ENCODE measurements at regions not wholly inside any gene's neighbourhood (a gene's known extent, or its start where the extent isn't known, plus 50 kb on each side); places are given as distances from the start of the nearest gene placed in this dataset.
"Not testable (repeated sequence)": the region's sequence is repeated elsewhere in the genome, so short reads cannot be mapped to it uniquely, and the experiment has no call there.

GRCh38 chr11:70886256-70886655, 366.1 kb downstream of the SHANK2 start:
- DNase-seq, result no peak

GRCh38 chr11:70886676-70887541, 365.5 kb downstream of the SHANK2 start:
- DNase-seq, result no peak

- no peak for DNase-seq
Observed at GRCh38 chr11:70887542-70887827, 364.9 kb downstream of the SHANK2 start.

DNA sequence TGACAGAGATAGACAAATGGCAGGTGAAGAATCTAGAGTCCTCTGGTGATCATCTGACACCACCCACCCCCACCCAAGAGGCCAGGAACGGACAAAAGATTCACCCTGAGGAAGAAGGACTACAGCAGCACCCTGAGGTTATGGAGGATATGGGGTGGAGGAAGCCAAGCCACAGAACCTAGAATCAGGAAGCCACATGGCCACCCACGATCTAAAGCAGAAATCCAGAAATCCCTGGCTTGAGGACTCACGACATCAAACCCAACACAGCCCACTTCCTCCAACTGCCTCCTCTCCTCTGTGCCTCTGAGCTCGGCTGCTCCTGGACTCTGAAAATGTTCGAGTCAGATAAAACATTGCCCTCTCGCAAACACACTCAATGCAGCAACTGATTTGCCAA, 364.3 kb downstream of the SHANK2 start:
- DNase-seq, result no peak

GRCh38 chr11:70889411-70889810, 363.0 kb downstream of the SHANK2 start:
- DNase-seq, result no peak

DNA sequence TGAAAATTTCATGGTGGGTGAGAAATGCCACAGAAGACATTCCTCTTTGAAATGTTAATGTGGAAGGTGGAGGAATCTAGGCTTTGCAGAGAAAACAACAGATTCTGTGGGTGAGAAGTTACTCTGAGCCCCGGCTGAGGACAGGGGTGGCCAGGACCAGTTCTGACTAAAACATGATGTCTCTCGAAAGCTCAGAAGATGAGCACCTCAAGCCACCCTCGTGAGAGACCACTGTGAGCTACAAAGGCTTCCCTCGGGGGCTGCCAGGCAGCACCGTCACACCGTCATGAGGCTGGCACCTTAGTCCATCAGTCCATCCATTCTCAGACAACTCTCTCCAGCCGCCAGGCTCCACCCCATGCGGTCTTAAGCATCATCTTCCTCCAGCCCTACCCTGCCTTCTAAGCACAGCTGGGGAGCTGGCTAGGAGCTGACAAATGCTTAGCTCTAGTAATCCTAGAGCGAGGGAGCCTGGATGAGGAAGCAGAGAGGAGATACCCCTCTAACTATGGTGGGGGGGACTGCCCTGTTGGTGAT, 360.5 kb downstream of the SHANK2 start:
- no peak for DNase-seq

DNA sequence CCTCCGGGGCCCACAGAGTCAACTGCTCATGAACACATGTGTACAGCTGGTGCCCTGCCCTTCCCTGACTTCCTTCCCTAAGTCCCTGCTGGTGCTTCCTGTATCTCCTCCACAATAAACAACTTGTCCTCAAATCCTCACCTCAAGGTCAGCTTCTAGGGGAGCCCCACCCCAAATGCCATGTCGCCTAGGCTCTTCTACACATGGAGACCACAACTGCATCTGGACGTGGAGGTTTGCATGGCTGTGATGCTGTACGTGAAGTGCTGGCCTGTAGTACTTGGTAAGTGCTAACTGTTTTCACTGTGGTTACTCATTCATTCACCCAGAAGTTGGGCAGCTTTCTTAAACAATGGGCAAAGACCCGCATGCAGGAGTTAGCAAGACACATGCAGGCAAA, 359.5 kb downstream of the SHANK2 start:
- DNase-seq, result no peak

DNA sequence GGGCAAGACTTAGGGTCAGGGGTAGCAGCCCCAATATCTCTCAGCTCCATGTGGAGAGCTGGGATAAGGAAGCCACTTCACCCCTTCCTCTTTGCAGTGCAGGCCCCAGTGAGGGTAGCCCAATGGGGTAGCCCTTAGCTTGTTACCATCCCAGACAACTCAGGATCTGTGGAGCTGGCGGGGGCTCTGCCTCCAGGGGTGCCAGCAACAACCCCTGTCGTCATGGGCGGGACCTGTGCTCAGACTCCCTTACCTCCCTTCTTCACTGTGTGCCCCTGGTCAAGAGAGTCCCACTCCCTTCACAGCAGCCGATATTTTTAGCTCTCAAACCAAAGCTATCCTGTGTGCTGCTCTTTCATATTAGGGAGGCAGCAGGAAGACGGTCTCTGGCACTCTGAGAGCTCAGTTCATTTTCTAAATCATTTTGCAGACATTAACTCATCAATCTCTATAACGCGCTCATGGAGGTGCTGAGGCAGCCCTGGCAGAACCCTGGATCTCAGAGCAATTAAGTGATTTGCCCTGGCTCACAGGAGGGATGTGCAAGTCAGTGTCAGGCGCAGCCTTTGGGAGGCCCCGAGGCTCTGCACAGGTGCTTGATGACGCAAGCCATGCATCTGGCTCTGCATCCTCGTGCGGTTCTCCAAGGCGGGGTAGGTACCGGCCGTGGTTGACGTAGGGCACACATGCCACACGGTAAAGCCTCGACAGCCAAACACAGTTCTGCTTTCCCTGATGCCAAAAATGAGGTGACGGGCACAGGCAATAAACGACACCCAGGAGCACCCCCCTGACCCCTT, 357.6 kb downstream of the SHANK2 start:
- no peak for DNase-seq

DNA sequence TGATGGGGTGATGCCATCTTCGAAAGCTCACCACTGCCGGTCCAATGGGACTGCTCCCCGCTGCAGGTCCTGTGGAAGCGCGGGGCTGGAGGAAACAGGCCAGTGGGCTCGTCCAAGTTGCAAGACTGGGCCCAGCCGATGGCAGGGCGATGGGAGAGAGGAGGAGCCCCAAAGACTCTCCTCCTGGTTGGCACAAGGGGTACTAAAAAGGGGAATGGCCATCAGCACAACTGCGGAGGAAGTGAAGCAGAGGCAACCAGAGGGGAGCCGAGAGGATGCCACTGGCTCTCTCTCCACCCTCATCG, 357.1 kb downstream of the SHANK2 start:
- DNase-seq, result no peak

GRCh38 chr11:70897429-70897828, 354.9 kb downstream of the SHANK2 start:
- no peak for DNase-seq

GRCh38 chr11:70899616-70900015, 352.8 kb downstream of the SHANK2 start:
- no peak for DNase-seq

- DNase-seq, result no peak
Observed at GRCh38 chr11:70900540-70900939, 351.8 kb downstream of the SHANK2 start.

DNA sequence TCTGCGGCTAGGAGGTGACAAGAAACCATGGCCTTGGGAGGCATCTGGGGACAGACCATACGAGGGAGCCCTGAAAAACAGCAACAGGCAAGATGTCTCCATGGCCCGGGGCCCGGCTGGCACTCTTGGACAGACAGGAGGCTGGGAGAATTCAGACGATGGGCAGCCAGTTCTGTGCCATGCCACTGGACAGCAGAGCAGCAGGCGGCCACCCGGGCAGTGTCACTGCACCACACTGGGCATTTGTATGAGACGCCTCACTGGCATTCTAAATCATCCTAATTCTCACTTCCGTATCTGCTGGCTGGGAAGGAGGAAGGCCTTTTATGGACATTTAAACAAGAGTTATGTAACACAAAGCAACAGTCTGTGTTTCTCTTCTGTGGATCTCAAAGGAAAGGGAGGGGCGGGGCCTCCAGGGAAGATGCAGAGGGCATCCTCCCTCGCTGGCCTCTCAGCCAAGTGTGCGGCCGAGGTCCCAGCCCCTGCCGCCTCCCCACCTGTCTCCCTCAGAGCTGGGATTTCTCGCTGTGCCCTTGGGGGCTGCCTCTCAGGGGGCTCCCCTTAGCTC, 350.3 kb downstream of the SHANK2 start:
- DNase-seq, result no peak

DNA sequence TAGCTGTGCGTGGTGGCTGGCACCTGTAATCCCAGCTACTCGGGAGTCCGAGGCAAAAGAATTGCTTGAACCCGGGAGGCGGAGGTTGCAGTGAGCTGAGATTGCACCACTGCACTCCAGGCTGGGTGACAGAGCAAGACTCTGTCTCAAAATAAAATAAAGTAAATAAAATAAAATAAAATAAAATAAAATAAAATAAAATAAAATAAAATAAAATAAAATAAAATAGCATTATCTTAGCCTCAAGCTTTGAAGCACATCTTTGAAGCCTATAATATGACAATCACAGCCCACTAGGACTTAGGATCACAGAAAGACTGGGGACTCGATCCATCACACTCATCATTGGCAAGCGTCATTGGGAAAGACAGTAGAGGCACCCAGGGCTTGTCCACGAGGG, 349.1 kb downstream of the SHANK2 start:
- not testable (repeated sequence) for DNase-seq

DNA sequence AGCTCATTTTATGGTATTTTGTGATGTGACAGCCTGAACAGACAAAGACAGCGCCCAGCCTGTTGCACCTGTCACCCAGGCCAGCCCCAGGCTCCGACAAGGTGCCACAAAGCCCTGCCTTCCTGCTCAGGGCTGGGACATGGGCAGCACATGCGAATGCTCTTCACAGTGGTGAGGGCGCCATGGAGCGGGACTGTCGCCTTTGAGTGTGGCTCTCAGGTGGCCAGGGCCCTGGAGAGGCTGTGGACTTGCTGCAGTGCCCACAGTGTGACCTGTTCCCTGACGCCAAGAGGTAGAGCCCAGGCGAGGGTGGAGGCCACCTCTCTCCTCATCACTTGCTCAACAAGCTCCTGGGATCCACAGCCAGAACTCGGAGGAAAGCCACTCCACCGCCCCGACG, 346.3 kb downstream of the SHANK2 start:
- no peak for DNase-seq

GRCh38 chr11:70908223-70908622, 344.2 kb downstream of the SHANK2 start:
- DNase-seq, result no peak

DNA sequence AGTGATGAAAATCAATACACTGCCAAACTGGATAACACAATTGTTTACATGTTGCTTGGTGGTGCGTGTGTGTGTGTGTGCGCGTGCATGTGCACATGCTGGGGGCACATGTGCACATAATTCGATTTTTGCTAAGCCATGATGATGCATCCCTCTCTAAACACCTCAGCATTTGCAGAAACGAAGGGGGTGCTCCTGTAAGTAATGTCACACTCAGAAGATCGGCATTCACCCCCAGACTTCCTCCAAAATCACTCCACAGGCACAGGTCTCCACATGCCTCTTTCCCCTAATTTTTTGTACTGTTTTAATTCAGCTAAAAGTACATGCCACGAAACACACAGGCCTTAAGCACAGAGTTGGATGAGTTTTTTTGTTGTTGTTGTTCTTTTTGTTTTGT, 341.5 kb downstream of the SHANK2 start:
- no peak for DNase-seq

DNA sequence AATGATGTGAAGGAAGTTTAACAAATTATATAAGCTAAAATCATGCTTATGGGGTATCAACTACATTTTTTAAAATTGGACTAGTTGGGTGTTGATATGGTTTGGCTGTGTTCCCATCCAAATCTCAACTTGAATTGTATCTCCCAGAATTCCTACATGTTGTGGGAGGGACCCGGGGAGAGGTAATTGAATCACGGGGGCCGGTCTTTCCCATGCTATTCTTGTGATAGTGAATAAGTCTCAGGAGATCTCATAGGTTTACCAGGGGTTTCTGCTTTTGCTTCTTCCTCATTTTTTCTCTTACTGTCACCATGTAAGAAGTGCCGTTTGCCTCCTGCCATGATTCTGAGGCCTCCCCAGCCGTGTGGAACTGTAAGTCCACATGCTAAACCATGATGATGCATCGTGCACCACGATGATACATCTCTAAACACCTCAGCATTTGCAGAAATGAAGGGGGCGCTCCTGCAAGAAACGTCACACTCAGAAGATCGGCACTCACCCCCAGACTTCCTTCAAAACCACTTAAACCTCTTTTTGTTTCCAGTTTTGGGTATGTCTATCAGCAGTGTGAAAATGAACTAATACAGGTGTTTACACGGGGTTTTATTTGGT, 340.0 kb downstream of the SHANK2 start:
- DNase-seq, result no peak

GRCh38 chr11:70913715-70914231, 338.6 kb downstream of the SHANK2 start:
- no peak for DNase-seq

DNA sequence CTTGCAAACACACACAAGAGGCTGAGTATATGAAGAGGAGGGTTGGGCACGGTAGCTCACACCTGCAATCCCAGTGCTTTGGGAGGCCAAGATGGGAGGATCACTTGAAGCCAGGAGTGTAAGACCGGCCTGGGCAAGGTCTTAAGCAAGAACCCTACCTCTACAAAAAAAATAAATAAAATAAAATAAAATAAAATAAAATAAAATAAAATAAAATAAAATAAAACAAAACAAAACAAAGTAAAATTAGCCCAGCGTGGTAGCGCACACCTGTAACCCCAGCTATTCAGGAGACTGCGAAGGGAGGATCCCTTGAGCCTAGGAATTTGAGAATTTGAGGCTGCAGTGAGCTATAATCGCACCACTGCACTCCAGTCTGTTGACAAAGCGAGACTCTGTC, 337.9 kb downstream of the SHANK2 start:
- DNase-seq, result no peak

- DNase-seq, result no peak
Observed at GRCh38 chr11:70915158-70915985, 337.0 kb downstream of the SHANK2 start.

- no peak for DNase-seq
Observed at GRCh38 chr11:70916351-70916750, 336.0 kb downstream of the SHANK2 start.
